WTC11 (cell line): ENCODE measurements at regions not wholly inside any gene's neighbourhood (a gene's known extent, or its start where the extent isn't known, plus 50 kb on each side); places are given as distances from the start of the nearest gene placed in this dataset.

Experiments
- ATAC-seq: fragments of 200-7000 bp; cut with Tn5 transposase; 2 replicates; pipeline ENCODE4 v1.10.0; 2021; ENCODE audit warnings: mild to moderate bottlenecking, moderate library complexity
- CTCF ChIA-PET: fragments of 300-600 bp; sonication (Branson Sonifier 250); formaldehyde crosslinking; loops from one replicate; lab custom pipeline; 2021; ENCODE audit warnings: antibody characterized with exemption; lab: Charles Lee
- POLR2A ChIA-PET: fragments of 350-600 bp; sonication (Branson Sonifier 250); formaldehyde crosslinking; loops from one replicate; lab custom pipeline; 2021; ENCODE audit warnings: antibody characterized with exemption; lab: Charles Lee
- DNase-seq: peaks from one replicate; pipeline ENCODE4 v3.0.0; 2021; ENCODE audit warnings: low spot score
- H3K27ac Mint-ChIP-seq: 2 replicates; pipeline ENCODE4 v1.8.0; 2021; ENCODE audit warnings: mixed read lengths
- H3K27me3 Mint-ChIP-seq: 2 replicates; pipeline ENCODE4 v1.8.0; 2021; ENCODE audit warnings: low read depth, mild to moderate bottlenecking, moderate library complexity, mixed read lengths
- H3K36me3 Mint-ChIP-seq: 2 replicates; pipeline ENCODE4 v1.8.0; 2021; ENCODE audit warnings: mixed read lengths
- H3K4me1 Mint-ChIP-seq: 2 replicates; pipeline ENCODE4 v1.8.0; 2022; ENCODE audit warnings: mixed read lengths
- H3K4me3 Mint-ChIP-seq: 2 replicates; pipeline ENCODE4 v1.8.0; 2021; ENCODE audit warnings: mild to moderate bottlenecking, moderate library complexity, mixed read lengths
- H3K9me3 Mint-ChIP-seq: 2 replicates; pipeline ENCODE4 v1.8.0; 2021; ENCODE audit warnings: mixed read lengths
- AFF4 ChIP-seq: sonication (generic); formaldehyde crosslinking; IDR thresholded peaks from 2 replicates; pipeline ENCODE4 v1.8.1; 2023; ENCODE audit warnings: mild to moderate bottlenecking, missing genetic modification reagents, borderline replicate concordance
- ATF3 ChIP-seq: sonication (generic); formaldehyde crosslinking; conservative IDR thresholded peaks from 2 replicates; pipeline ENCODE4 v1.8.1; 2022; ENCODE audit warnings: mild to moderate bottlenecking, missing genetic modification reagents
- ATF6 ChIP-seq: sonication (generic); formaldehyde crosslinking; IDR thresholded peaks from 2 replicates; pipeline ENCODE4 v1.8.1; 2023; ENCODE audit warnings: mild to moderate bottlenecking, missing genetic modification reagents
- CREM ChIP-seq: sonication (generic); formaldehyde crosslinking; IDR thresholded peaks from 2 replicates; pipeline ENCODE4 v1.8.1; 2022; ENCODE audit warnings: mild to moderate bottlenecking, missing genetic modification reagents, moderate library complexity
- E2F4 ChIP-seq: sonication (generic); formaldehyde crosslinking; IDR thresholded peaks from 2 replicates; pipeline ENCODE4 v1.8.1; 2022; ENCODE audit warnings: low read depth, mild to moderate bottlenecking, moderate library complexity, missing genetic modification reagents, borderline replicate concordance
- ESRRA ChIP-seq: sonication (generic); formaldehyde crosslinking; IDR thresholded peaks from 2 replicates; pipeline ENCODE4 v1.8.1; 2022; ENCODE audit warnings: mild to moderate bottlenecking, missing genetic modification reagents, borderline replicate concordance
- FOXJ3 ChIP-seq: sonication (generic); formaldehyde crosslinking; IDR thresholded peaks from 2 replicates; pipeline ENCODE4 v1.9.0; 2021; ENCODE audit warnings: missing genetic modification reagents, mild to moderate bottlenecking, borderline replicate concordance
- FOXP4 ChIP-seq: sonication (generic); formaldehyde crosslinking; IDR thresholded peaks from 2 replicates; pipeline ENCODE4 v1.8.0; 2022; ENCODE audit warnings: mild to moderate bottlenecking, missing genetic modification reagents
- JAZF1 ChIP-seq: fragments of 250-450 bp; sonication (Bioruptor Pico); IDR thresholded peaks from 2 replicates; pipeline ENCODE4 v1.9.0; 2021; ENCODE audit warnings: moderate library complexity, mild to moderate bottlenecking, inconsistent platforms
- KAT7 ChIP-seq: sonication (generic); formaldehyde crosslinking; IDR thresholded peaks from 2 replicates; pipeline ENCODE4 v1.8.1; 2023; ENCODE audit warnings: missing genetic modification reagents, mild to moderate bottlenecking, borderline replicate concordance
- MXD4 ChIP-seq: fragments of 250-450 bp; sonication (Bioruptor Pico); IDR thresholded peaks from 2 replicates; pipeline ENCODE4 v1.8.0; 2021; ENCODE audit warnings: mild to moderate bottlenecking, moderate library complexity, borderline replicate concordance
- MYBL2 ChIP-seq: sonication (generic); formaldehyde crosslinking; IDR thresholded peaks from 2 replicates; pipeline ENCODE4 v1.8.1; 2023; ENCODE audit warnings: mild to moderate bottlenecking, moderate library complexity, missing genetic modification reagents
- NFYB ChIP-seq: sonication (generic); formaldehyde crosslinking; conservative IDR thresholded peaks from 2 replicates; pipeline ENCODE4 v1.8.0; 2022; ENCODE audit warnings: low read depth, missing genetic modification reagents
- SMAD3 ChIP-seq: sonication (generic); formaldehyde crosslinking; IDR thresholded peaks from 2 replicates; pipeline ENCODE4 v1.8.0; 2022; ENCODE audit warnings: missing genetic modification reagents, mild to moderate bottlenecking, borderline replicate concordance
- SMAD4 ChIP-seq: sonication (generic); formaldehyde crosslinking; IDR thresholded peaks from 2 replicates; pipeline ENCODE4 v1.8.0; 2022; ENCODE audit warnings: mild to moderate bottlenecking, missing genetic modification reagents
- TCF7 ChIP-seq: sonication (generic); formaldehyde crosslinking; IDR thresholded peaks from 2 replicates; pipeline ENCODE4 v1.8.0; 2022; ENCODE audit warnings: mild to moderate bottlenecking, low read depth, missing genetic modification reagents, moderate library complexity
- ZNF138 ChIP-seq: sonication (generic); formaldehyde crosslinking; conservative IDR thresholded peaks from 2 replicates; pipeline ENCODE4 v1.8.1; 2022; ENCODE audit warnings: mild to moderate bottlenecking, moderate library complexity, missing genetic modification reagents
- ZNF512 ChIP-seq: sonication (generic); formaldehyde crosslinking; IDR thresholded peaks from 2 replicates; pipeline ENCODE4 v1.8.1; 2022; ENCODE audit warnings: missing genetic modification reagents, borderline replicate concordance
- ZNF532 ChIP-seq: fragments of 250-450 bp; sonication (Bioruptor Pico); IDR thresholded peaks from 2 replicates; pipeline ENCODE4 v1.9.0; 2021; ENCODE audit warnings: mild to moderate bottlenecking, borderline replicate concordance

GRCh38 chr5:61842840-61843239 lies 463.2 kb upstream of the KIF2A start:
- H3K9me3 Mint-ChIP-seq, result peaks cover 15% of the 10 kb centered on the region
- H3K4me3 Mint-ChIP-seq, result no peak overlapping the region
- DNase-seq (no peak), ATAC-seq (no peak)
- ChIA-PET POLR2A (no interaction called here), CTCF (interaction anchor here (0.6 to 2.5 kb wide), 2 partner anchors 74 to 1428 kb away, joined by 3 to 10 read pairs; no protein-coding TSS in a partner anchor)
- peaks cover 6% of the 10 kb centered on the region; the same call in 1 of the 2 replicates for H3K4me1 Mint-ChIP-seq
- H3K27me3 Mint-ChIP-seq, result no peaks in the 10 kb centered on the region; the same call in 1 of the 2 replicates
- no peak for TF ChIP-seq FOXP4 (CRISPR knock-in tag)
- TF ChIP-seq ZNF512, result no peak
- no peak for TF ChIP-seq KAT7 (CRISPR knock-in tag)
- TF ChIP-seq ATF3, result no peak
- TF ChIP-seq MYBL2 (CRISPR knock-in tag), result no peak
- no peak for TF ChIP-seq FOXJ3 (CRISPR knock-in tag)
- no peak for TF ChIP-seq ATF6
- TF ChIP-seq NFYB (CRISPR knock-in tag), result no peak
- TF ChIP-seq E2F4 (CRISPR knock-in tag), result no peak
- no peak overlapping the region for H3K27ac Mint-ChIP-seq
- 0 out of 2 replicates have a peak, but pooled peaks cover 5% of the 10 kb centered on the region for H3K36me3 Mint-ChIP-seq

- H3K4me3 Mint-ChIP-seq, result no peak overlapping the region
- ChIA-PET CTCF (no interaction called here), POLR2A (no interaction called here)
- H3K27me3 Mint-ChIP-seq, result no peaks in the 10 kb centered on the region; the same call in 1 of the 2 replicates
- DNase-seq (no peak), ATAC-seq (no peak)
- H3K4me1 Mint-ChIP-seq, result no peaks in the 10 kb centered on the region
- no peak overlapping the region for H3K27ac Mint-ChIP-seq
- TF ChIP-seq SMAD3 (no peak), ZNF532 (CRISPR knock-in tag) (no peak), SMAD4 (CRISPR knock-in tag) (no peak), AFF4 (CRISPR knock-in tag) (no peak), CREM (CRISPR knock-in tag) (no peak), TCF7 (CRISPR knock-in tag) (no peak), MXD4 (CRISPR knock-in tag) (no peak), ESRRA (CRISPR knock-in tag) (no peak), ZNF138 (CRISPR knock-in tag) (no peak), JAZF1 (no peak)
- TF ChIP-seq, all 79 proteins: peak for 0
- Mint-ChIP-seq H3K36me3 (0 out of 2 replicates have a peak, but pooled peaks cover 5% of the 10 kb centered on the region), H3K9me3 (peaks cover 20% of the 10 kb centered on the region)
These were observed 455.3 kb upstream of the KIF2A start for GRCh38 chr5:61850696-61851095.
